H1 (cell line): ENCODE measurements at regions not wholly inside any gene's neighbourhood (a gene's known extent, or its start where the extent isn't known, plus 50 kb on each side); places are given as distances from the start of the nearest gene placed in this dataset.

Source experiments
- CBX5 ChIP-seq: fragments of 300-800, 300-1000 bp; sonication (generic); IDR thresholded peaks from 2 replicates; pipeline ENCODE4 v1.7.1; 2016; ENCODE audit warnings: antibody characterized with exemption, low read length, low read depth
- CHD7 ChIP-seq: fragments of 300-600 bp; sonication (generic); IDR thresholded peaks from 2 replicates; pipeline ENCODE4 v1.7.1; 2012; ENCODE audit warnings: low read length, moderate library complexity, mild to moderate bottlenecking, inconsistent platforms; ENCODE audit not compliant: insufficient replicate concordance
- HDAC6 ChIP-seq: IDR thresholded peaks from one replicate; pipeline ENCODE4 v1.7.1; 2012; ENCODE audit warnings: low read depth, mild to moderate bottlenecking, inconsistent platforms, low read length, moderate library complexity
- TCF12 ChIP-seq: IDR thresholded peaks from 2 replicates; pipeline ENCODE4 v1.6.1; 2011; ENCODE audit warnings: low read depth, mild to moderate bottlenecking, low read length

GRCh38 chr1:234692966-234693580 lies 83.1 kb upstream of the IRF2BP2 start (continued):
- TF ChIP-seq CHD7 (no peak), TCF12 (no peak), CBX5 (no peak), HDAC6 (no peak)
